IMR-90 (cell line): ENCODE measurements at regions not wholly inside any gene's neighbourhood (a gene's known extent, or its start where the extent isn't known, plus 50 kb on each side); places are given as distances from the start of the nearest gene placed in this dataset.

Experiments
- ATAC-seq: fragments of 200-7000 bp; cut with Tn5 transposase; 2 replicates; pipeline ENCODE4 v1.9.1; 2020; ENCODE audit warnings: low read depth, mild to moderate bottlenecking, moderate library complexity
- BruUV-seq: library from RNA; stranded (reverse); fragments of 400-500 nt; replicated peaks from 2 replicates; lab custom pipeline; 2021; lab: Mats Ljungman, UMichigan
- CTCF ChIA-PET: fragments of 300-600 bp; formaldehyde crosslinking; extraction: SDS; loops from one replicate; lab custom pipeline; 2021; ENCODE audit warnings: antibody characterized with exemption; lab: Yijun Ruan, JAX
- POLR2A ChIA-PET: fragments of 300-600 bp; sonication (Branson Sonifier 250); formaldehyde crosslinking; loops from one replicate; lab custom pipeline; 2022; ENCODE audit warnings: antibody characterized with exemption; ENCODE audit not compliant: unreplicated experiment; lab: Charles Lee
- DNase-seq: peaks from one replicate; pipeline ENCODE4 v3.0.0; 2013
- H2AFZ ChIP-seq: replicated peaks from 2 replicates; pipeline ENCODE3; 2013; ENCODE audit warnings: low read length, mild to moderate bottlenecking; ENCODE audit not compliant: poor library complexity
- H2AK5ac ChIP-seq: 2 replicates; pipeline ENCODE4 v1.6.1; 2013; ENCODE audit warnings: low read depth, low read length, inconsistent platforms
- H2AK9ac ChIP-seq: replicated peaks from 2 replicates; pipeline ENCODE3; 2013; ENCODE audit warnings: mild to moderate bottlenecking, low read depth, low read length, moderate library complexity; ENCODE audit not compliant: poor library complexity
- H2BK120ac ChIP-seq: 2 replicates; pipeline ENCODE4 v1.6.1; 2013; ENCODE audit warnings: low read depth, low read length, inconsistent platforms
- H2BK15ac ChIP-seq: 3 replicates; pipeline ENCODE4 v1.6.1; 2013; ENCODE audit warnings: low read depth, low read length, inconsistent platforms
- H2BK20ac ChIP-seq: 2 replicates; pipeline ENCODE4 v1.6.1; 2013; ENCODE audit warnings: low read depth, mild to moderate bottlenecking, inconsistent platforms, low read length, moderate library complexity
- H2BK5ac ChIP-seq: 2 replicates; pipeline ENCODE4 v1.6.1; 2013; ENCODE audit warnings: mild to moderate bottlenecking, low read depth, low read length, inconsistent platforms; ENCODE audit not compliant: poor library complexity, severe bottlenecking
- H3K14ac ChIP-seq: replicated peaks from 2 replicates; pipeline ENCODE4 v1.6.1; 2013; ENCODE audit warnings: low read depth, low read length, inconsistent platforms
- H3K18ac ChIP-seq: 2 replicates; pipeline ENCODE4 v1.6.1; 2013; ENCODE audit warnings: low read depth, low read length, control low read depth
- H3K23ac ChIP-seq: 2 replicates; pipeline ENCODE4 v1.6.1; 2013; ENCODE audit warnings: low read depth, low read length, inconsistent platforms
- H3K27ac ChIP-seq: 2 replicates; pipeline ENCODE4 v1.5.1; 2013; ENCODE audit warnings: mild to moderate bottlenecking, control low read depth, low read length; ENCODE audit not compliant: insufficient read depth
- H3K27me3 ChIP-seq: 2 replicates; pipeline ENCODE4 v1.6.1; 2013; ENCODE audit warnings: low read length; ENCODE audit not compliant: control insufficient read depth, insufficient read depth
- H3K36me3 ChIP-seq: 2 replicates; pipeline ENCODE4 v1.6.1; 2013; ENCODE audit warnings: low read length, mixed read lengths; ENCODE audit not compliant: control insufficient read depth, insufficient read depth
- H3K4ac ChIP-seq: 2 replicates; pipeline ENCODE4 v1.6.1; 2013; ENCODE audit warnings: low read depth, low read length, inconsistent platforms
- H3K4me1 ChIP-seq: 2 replicates; pipeline ENCODE4 v1.6.1; 2013; ENCODE audit warnings: low read length, mixed read lengths; ENCODE audit not compliant: control insufficient read depth, insufficient read depth
- H3K4me2 ChIP-seq: 2 replicates; pipeline ENCODE4 v1.6.1; 2013; ENCODE audit warnings: low read depth, mild to moderate bottlenecking, control low read depth, low read length, moderate library complexity
- H3K4me3 ChIP-seq: 2 replicates; pipeline ENCODE4 v1.5.1; 2013; ENCODE audit warnings: low read depth, mild to moderate bottlenecking, control low read depth, low read length, moderate library complexity; ENCODE audit not compliant: insufficient read depth
- H3K56ac ChIP-seq: 2 replicates; pipeline ENCODE4 v1.6.1; 2013; ENCODE audit warnings: low read length, inconsistent platforms; ENCODE audit not compliant: insufficient read depth; ENCODE audit errors: extremely low read depth
- H3K79me1 ChIP-seq, 2 experiments: 2 replicates each; pipeline ENCODE4 v1.6.1; 2013; ENCODE audit warnings: low read length in 2 of 2, inconsistent platforms in 1 of 2, low read depth in 1 of 2
- H3K9ac ChIP-seq: 2 replicates; pipeline ENCODE4 v1.6.1; 2013; ENCODE audit warnings: low read depth, low read length, control low read depth
- H3K9me1 ChIP-seq: 2 replicates; pipeline ENCODE4 v1.6.1; 2013; ENCODE audit warnings: low read length, inconsistent platforms; ENCODE audit not compliant: insufficient read depth
- H3K9me3 ChIP-seq: 2 replicates; pipeline ENCODE4 v1.6.1; 2013; ENCODE audit warnings: low read length; ENCODE audit not compliant: control insufficient read depth, insufficient read depth
- H4K20me1 ChIP-seq: 2 replicates; pipeline ENCODE4 v1.6.1; 2013; ENCODE audit warnings: low read length, inconsistent platforms; ENCODE audit not compliant: insufficient read depth
- H4K5ac ChIP-seq: 2 replicates; pipeline ENCODE4 v1.6.1; 2013; ENCODE audit warnings: mild to moderate bottlenecking, low read depth, low read length, control low read depth
- H4K8ac ChIP-seq, 2 experiments: 2 replicates each; pipeline ENCODE4 v1.6.1; 2013; ENCODE audit warnings: low read depth in 2 of 2, low read length in 2 of 2, control low read depth in 1 of 2, inconsistent platforms in 1 of 2
- H4K91ac ChIP-seq: 2 replicates; pipeline ENCODE4 v1.6.1; 2013; ENCODE audit warnings: low read depth, low read length, inconsistent platforms; ENCODE audit not compliant: insufficient read depth
- MAZ ChIP-seq: IDR thresholded peaks from 2 replicates; pipeline ENCODE4 v1.6.1; 2012; ENCODE audit warnings: low read depth, mild to moderate bottlenecking, low read length, improper control_type of control experiment, moderate library complexity, borderline replicate concordance
- MXI1 ChIP-seq: IDR thresholded peaks from 2 replicates; pipeline ENCODE4 v1.6.1; 2012; ENCODE audit warnings: low read depth, mild to moderate bottlenecking, low read length, moderate library complexity, borderline replicate concordance
- NFE2L2 ChIP-seq: fragments of 150-350 bp; IDR thresholded peaks from 2 replicates; pipeline ENCODE4 v1.6.1; 2016; ENCODE audit warnings: low read depth, mild to moderate bottlenecking, low read length
- RAD21 ChIP-seq: IDR thresholded peaks from 2 replicates; pipeline ENCODE4 v1.6.1; 2012; ENCODE audit warnings: low read length, improper control_type of control experiment
- WGBS, 2 experiments: methylation state at CpG; one replicate each; pipeline versions ENCODE4 v1.1.5 to v1.1.7; 2013; ENCODE audit warnings: missing lambda C conversion rate in 2 of 2; ENCODE audit not compliant: insufficient read length in 1 of 2; ENCODE audit errors: extremely low coverage in 2 of 2; 5-methylcytosine and 5-hydroxymethylcytosine counted together
- dilution Hi-C: fragments of 300-500 bp; cut with HindIII; formaldehyde crosslinking; loops from one replicate; pipeline ENCODE4 v1.14.3; 2018; ENCODE audit warnings: low sequenced_read_pairs; ENCODE audit not compliant: unreplicated experiment
- in situ Hi-C: fragments of 300-500 bp; cut with MboI; formaldehyde crosslinking; loops from 3 replicates; pipeline ENCODE4 v1.14.3; 2019; ENCODE audit warnings: low sequenced_read_pairs, inconsistent platforms, mixed read lengths
- intact Hi-C: fragments of 100-400 bp; cut with micrococcal nuclease; formaldehyde crosslinking; loops from 2 replicates; pipeline ENCODE4 v1.10.0; 2022

DNA sequence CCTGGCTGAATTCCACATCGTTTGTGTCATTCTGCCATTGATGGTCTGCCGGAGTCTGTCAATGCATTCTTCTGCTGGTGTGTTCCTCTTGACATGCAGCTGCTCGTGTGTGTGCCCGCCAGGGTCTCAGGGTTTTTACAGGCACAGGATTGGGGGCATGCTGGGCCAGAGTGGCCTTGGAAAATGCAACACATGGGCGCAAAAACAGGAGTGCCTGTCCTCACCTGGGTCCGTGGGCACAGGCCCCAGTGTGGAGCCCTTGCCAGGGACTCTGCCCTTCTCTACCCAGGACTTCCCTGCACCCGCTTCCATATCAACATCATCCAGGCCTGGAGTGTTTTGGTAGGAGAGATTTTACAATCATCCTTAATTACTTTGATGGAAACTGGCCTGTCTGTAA, 340.7 kb downstream of the KIF20B start:
- no peak overlapping the region for H3K4me3 ChIP-seq
- ChIA-PET CTCF (no interaction called here), POLR2A (no interaction called here)
- H2AK9ac ChIP-seq, result no peak overlapping the region
- H3K18ac ChIP-seq, result no peak overlapping the region
- no peak overlapping the region for H2BK20ac ChIP-seq
- no peaks in the 10 kb centered on the region for H3K9me3 ChIP-seq
- no peak overlapping the region for H4K5ac ChIP-seq
- DNase-seq (no peak), ATAC-seq (no peak)
- BruUV-seq, result no TSS peak
- H3K4ac ChIP-seq, result no peak overlapping the region
- no peak overlapping the region for H2AFZ ChIP-seq
- no peak overlapping the region for H3K27ac ChIP-seq
- no peak overlapping the region for H2BK120ac ChIP-seq
- H3K56ac ChIP-seq, result no peak overlapping the region
- no peaks in the 10 kb centered on the region for H3K4me1 ChIP-seq
- in situ Hi-C loops, result no loop called here
- no CpG with 5 or more reads among the region's 7 CpGs for WGBS, 2 experiments
- no peaks in the 10 kb centered on the region for H3K36me3 ChIP-seq
- no peak overlapping the region for H4K8ac ChIP-seq
- no peak overlapping the region for H2BK15ac ChIP-seq
- H3K9ac ChIP-seq, result no peak overlapping the region
- no peak overlapping the region for H3K4me2 ChIP-seq
- H2BK5ac ChIP-seq, result no peak overlapping the region
- H3K9me1 ChIP-seq, result no peaks in the 10 kb centered on the region
- no peaks in the 10 kb centered on the region for H3K27me3 ChIP-seq
- H4K91ac ChIP-seq, result no peak overlapping the region
- H3K14ac ChIP-seq, result no peak overlapping the region
- H2AK5ac ChIP-seq, result no peak overlapping the region
- intact Hi-C loops, result no loop called here
- no peaks in the 10 kb centered on the region for H4K20me1 ChIP-seq
- H3K79me1 ChIP-seq, result no peaks in the 10 kb centered on the region
- dilution Hi-C loops, result no loop called here
- no peak for TF ChIP-seq MAZ
- no peak for TF ChIP-seq RAD21
- no peak for TF ChIP-seq MXI1
- no peak for TF ChIP-seq NFE2L2
- no peak overlapping the region for H3K23ac ChIP-seq
